Panc1 (cell line): ENCODE measurements at regions not wholly inside any gene's neighbourhood (a gene's known extent, or its start where the extent isn't known, plus 50 kb on each side); places are given as distances from the start of the nearest gene placed in this dataset.

Experiments
- ATAC-seq: fragments of 200-7000 bp; cut with Tn5 transposase; 2 replicates; pipeline ENCODE4 v1.9.1; 2020; ENCODE audit warnings: mild to moderate bottlenecking, moderate library complexity
- BruUV-seq: library from RNA; stranded (reverse); fragments of 400-500 nt; replicated peaks from 2 replicates; lab custom pipeline; 2021; lab: Mats Ljungman, UMichigan
- CTCF ChIA-PET: fragments of 300-600 bp; sonication (Branson Sonifier 250); formaldehyde crosslinking; loops from one replicate; lab custom pipeline; 2022; ENCODE audit warnings: antibody characterized with exemption; lab: Charles Lee
- POLR2A ChIA-PET: fragments of 300-600 bp; sonication (Branson Sonifier 250); formaldehyde crosslinking; loops from one replicate; lab custom pipeline; 2022; ENCODE audit warnings: antibody characterized with exemption; lab: Charles Lee
- DNase-seq: peaks from one replicate; pipeline ENCODE4 v3.0.0-alpha.2; 2010; ENCODE audit warnings: low read depth, low spot score
- H3K27ac ChIP-seq: 2 replicates; pipeline ENCODE4 v1.5.1; 2011; ENCODE audit warnings: mild to moderate bottlenecking, low read length, inconsistent platforms
- H3K27me3 ChIP-seq: fragments of 200-500 bp; sonication (Bioruptor generic); 2 replicates; pipeline ENCODE4 v1.6.0; 2014; ENCODE audit warnings: low read length, inconsistent platforms; ENCODE audit not compliant: control insufficient read depth, insufficient read depth
- H3K36me3 ChIP-seq: fragments of 200-500 bp; sonication (Bioruptor generic); 2 replicates; pipeline ENCODE4 v1.5.1; 2014; ENCODE audit warnings: inconsistent platforms, mild to moderate bottlenecking, low read length, moderate library complexity; ENCODE audit not compliant: control insufficient read depth, insufficient read depth
- H3K4me1 ChIP-seq: 2 replicates; pipeline ENCODE4 v1.5.1; 2011; ENCODE audit warnings: inconsistent platforms, mild to moderate bottlenecking, low read length, moderate library complexity; ENCODE audit not compliant: control insufficient read depth, insufficient read depth
- H3K4me3 ChIP-seq, 2 experiments: 2 replicates each; pipeline ENCODE4 v1.5.1; 2011 to 2012; ENCODE audit warnings: low read depth in 2 of 2, low read length in 2 of 2, mild to moderate bottlenecking in 2 of 2, inconsistent platforms in 1 of 2, moderate library complexity in 1 of 2
- H3K9me3 ChIP-seq: fragments of 200-500 bp; sonication (Bioruptor generic); 2 replicates; pipeline ENCODE4 v1.5.1; 2014; ENCODE audit warnings: low read depth, mild to moderate bottlenecking, inconsistent platforms, low read length, moderate library complexity; ENCODE audit not compliant: control insufficient read depth, insufficient read depth
- CTCF ChIP-seq: fragments of 450-650 bp; IDR thresholded peaks from 2 replicates; pipeline ENCODE4 v1.5.1; 2017; ENCODE audit warnings: mild to moderate bottlenecking
- POLR2AphosphoS5 ChIP-seq: IDR thresholded peaks from 2 replicates; pipeline ENCODE4 v1.6.1; 2012; ENCODE audit warnings: mild to moderate bottlenecking, low read depth, low read length, moderate library complexity
- REST ChIP-seq, 2 experiments: IDR thresholded peaks; 2 replicates each; pipeline ENCODE4 v1.6.1; 2011 to 2012; ENCODE audit warnings: low read depth in 2 of 2, control low read depth in 1 of 2, low read length in 1 of 2, mild to moderate bottlenecking in 1 of 2, moderate library complexity in 1 of 2; ENCODE audit not compliant: insufficient read depth in 1 of 2
- SIN3A ChIP-seq: IDR thresholded peaks from 2 replicates; pipeline ENCODE4 v1.6.1; 2012; ENCODE audit warnings: low read depth, mild to moderate bottlenecking, low read length, moderate library complexity, borderline replicate concordance; ENCODE audit not compliant: insufficient read depth
- TCF7L2 ChIP-seq: IDR thresholded peaks from 2 replicates; pipeline ENCODE4 v1.6.1; 2011; ENCODE audit warnings: mild to moderate bottlenecking, low read depth, low read length, inconsistent platforms
- in situ Hi-C: cut with HindIII; loops from 2 replicates; pipeline ENCODE4 v1.10.0; 2016; ENCODE audit warnings: low sequenced_read_pairs, low pct_unique_long_range_greater_than_20kb
- intact Hi-C: fragments of 100-400 bp; cut with micrococcal nuclease; formaldehyde crosslinking; loops from one replicate; pipeline ENCODE4 v1.10.0; 2022; ENCODE audit not compliant: unreplicated experiment

GRCh38 chr3:5841599-5841998 lies 654.1 kb downstream of the EDEM1 start:
- in situ Hi-C loops: no loop called here
- Histone ChIP-seq H3K4me3 (no peak overlapping the region), H3K27ac (no peak overlapping the region), H3K27me3 (no peaks in the 10 kb centered on the region), H3K9me3 (no peaks in the 10 kb centered on the region), H3K36me3 (no peaks in the 10 kb centered on the region), H3K4me1 (no peaks in the 10 kb centered on the region)
- TF ChIP-seq TCF7L2 (no peak), SIN3A (no peak), CTCF (no peak)
- ATAC-seq (no peak), DNase-seq (no peak)
- CTCF ChIA-PET: no interaction called here
- POLR2A ChIA-PET: no interaction called here
- BruUV-seq: no TSS peak
- intact Hi-C loops: no loop called here

GRCh38 chr3:5846261-5846660 lies 658.8 kb downstream of the EDEM1 start:
- ChIA-PET CTCF (no interaction called here), POLR2A (no interaction called here)
- intact Hi-C loops (no loop called here), in situ Hi-C loops (no loop called here)
- BruUV-seq: no TSS peak
- Histone ChIP-seq H3K4me1 (no peaks in the 10 kb centered on the region), H3K27me3 (no peaks in the 10 kb centered on the region), H3K9me3 (no peaks in the 10 kb centered on the region), H3K27ac (no peak overlapping the region), H3K36me3 (no peaks in the 10 kb centered on the region), H3K4me3 (no peak overlapping the region)
- ATAC-seq (no peak), DNase-seq (no peak)
- TF ChIP-seq TCF7L2: no peak
- no peak for TF ChIP-seq CTCF
- no peak for TF ChIP-seq REST (IDR thresholded peaks at IDR 0.05; ENCODE audit: insufficient read depth in 1 of 2, low read depth in 2 of 2, low read length in 1 of 2)
- no peak for TF ChIP-seq SIN3A
- TF ChIP-seq POLR2AphosphoS5: no peak

- POLR2A ChIA-PET: no interaction called here
- no peaks in the 10 kb centered on the region for H3K4me1 ChIP-seq
- no peak for DNase-seq
- H3K36me3 ChIP-seq: no peaks in the 10 kb centered on the region
- no TSS peak for BruUV-seq
- in situ Hi-C loops (no loop called here), intact Hi-C loops (no loop called here)
- no peak for TF ChIP-seq TCF7L2
- no peak for TF ChIP-seq SIN3A
- no peak for TF ChIP-seq POLR2AphosphoS5
- no peak for TF ChIP-seq CTCF
- no peak for TF ChIP-seq REST (IDR thresholded peaks at IDR 0.05; ENCODE audit: insufficient read depth in 1 of 2, low read depth in 2 of 2, low read length in 1 of 2)
- no peaks in the 10 kb centered on the region for H3K9me3 ChIP-seq
- CTCF ChIA-PET: no interaction called here
- no peak for ATAC-seq
- no peak overlapping the region for H3K27ac ChIP-seq
- no peak overlapping the region for H3K4me3 ChIP-seq
- H3K27me3 ChIP-seq: no peaks in the 10 kb centered on the region
Observed at GRCh38 chr3:5861151-5861550, 673.6 kb downstream of the EDEM1 start.
